SK-N-SH (cell line): ENCODE measurements at regions not wholly inside any gene's neighbourhood (a gene's known extent, or its start where the extent isn't known, plus 50 kb on each side); places are given as distances from the start of the nearest gene placed in this dataset.

Experiments
- ELF1 ChIP-seq: IDR thresholded peaks from 2 replicates; pipeline ENCODE4 v1.4.0; 2012
- EP300 ChIP-seq, 2 experiments: IDR thresholded peaks; 2 replicates each; pipeline versions ENCODE4 v1.4.0 to v1.6.1; 2012; ENCODE audit warnings: borderline replicate concordance in 1 of 2, low read depth in 1 of 2, low read length in 1 of 2
- FOXJ3 ChIP-seq: sonication (generic); formaldehyde crosslinking; IDR thresholded peaks from 2 replicates; pipeline ENCODE4 v1.5.1; 2020; ENCODE audit warnings: mild to moderate bottlenecking, missing genetic modification reagents
- JUND ChIP-seq: IDR thresholded peaks from 2 replicates; pipeline ENCODE4 v1.4.0; 2012
- MXI1 ChIP-seq: IDR thresholded peaks from 2 replicates; pipeline ENCODE4 v1.6.1; 2012; ENCODE audit warnings: mild to moderate bottlenecking, low read depth, low read length, improper control_type of control experiment
- NRF1 ChIP-seq: IDR thresholded peaks from 2 replicates; pipeline ENCODE4 v1.6.1; 2012; ENCODE audit warnings: low read depth, mild to moderate bottlenecking, low read length
- POLR2AphosphoS5 ChIP-seq: IDR thresholded peaks from 2 replicates; pipeline ENCODE4 v1.6.1; 2012; ENCODE audit warnings: low read depth, low read length
- RCOR1 ChIP-seq: fragments of 150-350 bp; IDR thresholded peaks from 2 replicates; pipeline ENCODE4 v1.6.1; 2017; ENCODE audit warnings: antibody characterized with exemption, low read length
- SMC3 ChIP-seq: IDR thresholded peaks from 2 replicates; pipeline ENCODE4 v1.6.1; 2012; ENCODE audit warnings: low read depth, low read length, improper control_type of control experiment
- TAF1 ChIP-seq: IDR thresholded peaks from 2 replicates; pipeline ENCODE4 v1.6.1; 2012; ENCODE audit warnings: low read depth, mild to moderate bottlenecking, low read length, moderate library complexity, borderline replicate concordance
- TF ChIP-seq, protein P1 (sequence below): fragments of 200-600 bp; sonication (generic); IDR thresholded peaks from 2 replicates; pipeline ENCODE4 v1.6.1; 2017; ENCODE audit warnings: antibody characterized with exemption, mild to moderate bottlenecking, moderate library complexity
- TF ChIP-seq, protein P2 (sequence below): IDR thresholded peaks from 2 replicates; pipeline ENCODE4; 2012

DNA sequence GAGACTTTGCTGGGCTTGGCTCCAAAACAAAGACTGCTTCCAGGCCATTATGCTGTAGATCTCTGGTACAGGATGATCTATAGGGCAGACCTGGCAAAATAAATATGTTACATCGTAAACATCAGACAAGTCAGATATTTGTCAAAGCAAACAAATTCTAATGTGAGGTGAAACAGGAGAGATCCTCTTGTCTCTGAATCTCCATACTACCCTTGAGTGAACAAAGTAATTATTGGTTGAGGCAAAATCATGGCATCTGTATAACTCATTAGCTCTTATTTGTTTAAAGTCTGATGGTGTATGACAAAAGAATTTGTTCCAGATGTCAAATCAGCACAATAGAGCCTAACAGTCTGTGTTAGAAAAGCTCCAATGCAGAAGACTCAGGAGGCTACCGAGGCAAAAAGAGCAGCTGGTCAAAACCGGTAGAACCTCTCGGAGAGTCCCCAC is 1291.5 kb downstream of the TYW1 start:
- TF ChIP-seq NRF1 (no peak), SMC3 (no peak; the same call in 1 of the 2 replicates), EP300 (IDR thresholded peaks at IDR 0.05; ENCODE audit: borderline replicate concordance in 1 of 2, low read depth in 1 of 2, low read length in 1 of 2) (peak in 1 of 2 experiments; percentile 97; a peak in 2 of 4 replicates), JUND (no peak), FOXJ3 (CRISPR knock-in tag) (peak; percentile 82), POLR2AphosphoS5 (no peak), MXI1 (no peak; the same call in 1 of the 2 replicates), ELF1 (no peak), TAF1 (no peak), RCOR1 (peak; percentile 88)
- TF ChIP-seq, protein P1, sequence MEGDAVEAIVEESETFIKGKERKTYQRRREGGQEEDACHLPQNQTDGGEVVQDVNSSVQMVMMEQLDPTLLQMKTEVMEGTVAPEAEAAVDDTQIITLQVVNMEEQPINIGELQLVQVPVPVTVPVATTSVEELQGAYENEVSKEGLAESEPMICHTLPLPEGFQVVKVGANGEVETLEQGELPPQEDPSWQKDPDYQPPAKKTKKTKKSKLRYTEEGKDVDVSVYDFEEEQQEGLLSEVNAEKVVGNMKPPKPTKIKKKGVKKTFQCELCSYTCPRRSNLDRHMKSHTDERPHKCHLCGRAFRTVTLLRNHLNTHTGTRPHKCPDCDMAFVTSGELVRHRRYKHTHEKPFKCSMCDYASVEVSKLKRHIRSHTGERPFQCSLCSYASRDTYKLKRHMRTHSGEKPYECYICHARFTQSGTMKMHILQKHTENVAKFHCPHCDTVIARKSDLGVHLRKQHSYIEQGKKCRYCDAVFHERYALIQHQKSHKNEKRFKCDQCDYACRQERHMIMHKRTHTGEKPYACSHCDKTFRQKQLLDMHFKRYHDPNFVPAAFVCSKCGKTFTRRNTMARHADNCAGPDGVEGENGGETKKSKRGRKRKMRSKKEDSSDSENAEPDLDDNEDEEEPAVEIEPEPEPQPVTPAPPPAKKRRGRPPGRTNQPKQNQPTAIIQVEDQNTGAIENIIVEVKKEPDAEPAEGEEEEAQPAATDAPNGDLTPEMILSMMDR, result no peak
- TF ChIP-seq, protein P2, sequence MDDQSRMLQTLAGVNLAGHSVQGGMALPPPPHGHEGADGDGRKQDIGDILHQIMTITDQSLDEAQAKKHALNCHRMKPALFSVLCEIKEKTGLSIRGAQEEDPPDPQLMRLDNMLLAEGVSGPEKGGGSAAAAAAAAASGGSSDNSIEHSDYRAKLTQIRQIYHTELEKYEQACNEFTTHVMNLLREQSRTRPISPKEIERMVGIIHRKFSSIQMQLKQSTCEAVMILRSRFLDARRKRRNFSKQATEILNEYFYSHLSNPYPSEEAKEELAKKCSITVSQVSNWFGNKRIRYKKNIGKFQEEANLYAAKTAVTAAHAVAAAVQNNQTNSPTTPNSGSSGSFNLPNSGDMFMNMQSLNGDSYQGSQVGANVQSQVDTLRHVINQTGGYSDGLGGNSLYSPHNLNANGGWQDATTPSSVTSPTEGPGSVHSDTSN, result no peak
